GM12875 (cell line): ENCODE measurements at regions not wholly inside any gene's neighbourhood (a gene's known extent, or its start where the extent isn't known, plus 50 kb on each side); places are given as distances from the start of the nearest gene placed in this dataset.

Experiments
- H3K4me3 ChIP-seq: one replicate; pipeline ENCODE4 v1.5.1; 2011; ENCODE audit warnings: low read depth, low read length, control low read depth
- CTCF ChIP-seq: IDR thresholded peaks from 2 replicates; pipeline ENCODE4 v1.5.1; 2011; ENCODE audit warnings: low read depth, mild to moderate bottlenecking, control low read depth, inconsistent platforms, low read length, moderate library complexity, borderline replicate concordance; ENCODE audit not compliant: insufficient read depth

GRCh38 chr1:232280910-232281309 lies 349.0 kb downstream of the SIPA1L2 start:
- no peak for TF ChIP-seq CTCF

GRCh38 chr1:232279909-232280400 lies 350.0 kb downstream of the SIPA1L2 start:
- TF ChIP-seq CTCF, result no peak
- H3K4me3 ChIP-seq, result no peak overlapping the region

More at GRCh38 chr1:232280910-232281309, 349.0 kb downstream of the SIPA1L2 start:
- H3K4me3 ChIP-seq, result no peak overlapping the region

GRCh38 chr1:232278925-232279324 lies 351.0 kb downstream of the SIPA1L2 start:
- no peak overlapping the region for H3K4me3 ChIP-seq
- no peak for TF ChIP-seq CTCF

- no peak overlapping the region for H3K4me3 ChIP-seq
- TF ChIP-seq CTCF, result no peak
These were observed 353.3 kb downstream of the SIPA1L2 start for GRCh38 chr1:232276651-232277050.

GRCh38 chr1:232274999-232275710 lies 354.8 kb downstream of the SIPA1L2 start:
- no peak overlapping the region for H3K4me3 ChIP-seq
- no peak for TF ChIP-seq CTCF

- no peak for TF ChIP-seq CTCF
- no peak overlapping the region for H3K4me3 ChIP-seq
These were observed 355.6 kb downstream of the SIPA1L2 start for GRCh38 chr1:232274236-232274855.

GRCh38 chr1:232273011-232273410 lies 356.9 kb downstream of the SIPA1L2 start:
- H3K4me3 ChIP-seq, result no peak overlapping the region
- no peak for TF ChIP-seq CTCF
